ENCODE measurements at regions not wholly inside any gene's neighbourhood (a gene's known extent, or its start where the extent isn't known, plus 50 kb on each side); places are given as distances from the start of the nearest gene placed in this dataset.
"Not testable (repeated sequence)": the region's sequence is repeated elsewhere in the genome, so short reads cannot be mapped to it uniquely, and the experiment has no call there.

DNA sequence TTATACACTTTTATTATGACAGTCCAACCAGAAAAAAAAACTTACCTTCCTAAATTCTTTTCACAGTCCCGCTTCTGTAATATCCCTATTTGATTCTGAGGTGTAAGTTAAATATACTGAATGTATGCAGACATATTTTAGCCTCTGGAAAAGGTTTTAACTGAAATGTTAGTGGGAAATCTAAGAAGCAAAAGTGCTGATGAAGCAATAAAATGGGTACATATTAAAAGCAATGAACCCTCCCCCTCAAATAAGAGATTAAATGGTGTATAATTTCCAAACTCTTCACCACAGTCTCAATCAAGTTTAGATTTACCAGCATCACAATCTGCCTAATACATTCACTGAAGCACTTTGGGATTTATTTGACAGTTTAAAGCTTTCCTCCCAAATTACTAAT lies 688.3 kb upstream of the DIAPH2 start:
- DNase-seq = no peak

DNA sequence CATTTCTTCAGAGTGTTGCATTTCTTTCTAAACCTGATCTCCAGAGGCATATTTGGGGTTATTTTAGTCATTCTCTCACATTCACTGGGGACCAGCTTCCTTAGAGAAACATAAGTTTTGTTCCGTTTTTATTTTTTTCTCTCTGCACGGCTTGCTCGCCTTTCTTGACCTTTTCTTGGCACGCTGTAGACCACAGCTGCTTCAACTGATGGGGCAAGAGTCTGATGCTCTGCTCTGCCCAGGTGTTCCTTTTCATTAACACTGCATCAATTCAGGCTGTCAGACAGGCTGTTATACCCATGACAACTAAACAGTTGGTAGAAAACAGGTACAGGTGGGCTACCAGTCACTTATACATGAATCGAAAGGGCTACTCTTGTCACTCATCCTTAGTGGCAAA lies 682.2 kb upstream of the DIAPH2 start:
- no peak for DNase-seq

DNA sequence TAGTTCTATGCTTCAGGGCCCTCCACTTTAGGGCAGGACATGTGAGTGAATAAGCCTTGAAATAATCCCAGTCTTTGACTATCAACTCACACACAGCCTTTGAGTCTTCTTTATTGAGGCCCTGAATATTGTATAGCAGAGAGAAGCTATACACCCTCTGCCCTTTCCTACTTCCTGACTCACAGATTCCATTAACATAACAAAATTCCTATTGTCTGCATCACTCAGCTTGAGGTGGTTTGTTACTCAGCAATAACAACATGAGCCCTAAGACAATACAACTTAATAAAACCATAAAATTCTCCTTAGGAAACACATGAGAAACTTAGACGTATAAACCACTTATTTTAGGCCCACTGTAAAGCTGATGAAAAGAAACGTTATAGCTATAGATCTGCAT lies 680.3 kb upstream of the DIAPH2 start:
- DNase-seq = no peak

DNA sequence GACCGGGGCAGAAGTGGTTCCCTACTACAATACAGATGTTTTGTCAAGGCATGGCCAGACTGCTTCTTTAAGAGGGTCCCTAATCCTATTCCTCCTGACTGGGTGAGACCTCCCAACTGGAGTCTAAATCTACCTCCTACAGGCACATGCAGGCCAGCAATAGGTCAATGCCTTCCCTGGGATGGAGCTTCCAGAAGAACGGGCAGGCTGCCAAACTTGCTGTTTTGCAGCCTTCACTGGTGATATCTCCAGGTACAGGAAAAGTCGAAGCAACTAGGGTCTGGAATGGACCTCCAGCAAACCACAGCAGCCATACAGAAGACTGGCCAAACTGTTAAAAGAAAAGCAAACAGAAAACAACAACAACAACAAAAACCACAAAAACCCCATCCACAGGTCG lies 678.4 kb upstream of the DIAPH2 start:
- DNase-seq = no peak

DNA sequence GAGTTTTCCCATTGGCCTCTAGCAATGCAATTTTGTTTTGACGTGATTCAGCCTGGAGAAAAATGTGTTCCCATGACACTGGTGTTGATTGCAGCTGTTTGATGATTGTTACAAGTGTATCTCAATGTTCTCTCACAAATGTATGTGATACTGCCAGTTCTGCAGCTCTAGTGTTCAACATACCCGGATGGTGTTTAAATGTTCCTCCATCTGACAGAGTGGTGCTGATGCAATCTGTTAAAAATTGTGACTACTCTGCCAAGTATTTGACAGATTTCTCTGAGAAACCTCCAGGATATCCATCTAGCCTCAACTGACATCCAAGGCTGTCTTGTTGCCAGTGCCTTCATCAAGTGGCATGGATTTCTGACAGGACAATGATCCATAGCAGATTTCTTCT lies 657.2 kb upstream of the DIAPH2 start:
- DNase-seq = no peak

DNA sequence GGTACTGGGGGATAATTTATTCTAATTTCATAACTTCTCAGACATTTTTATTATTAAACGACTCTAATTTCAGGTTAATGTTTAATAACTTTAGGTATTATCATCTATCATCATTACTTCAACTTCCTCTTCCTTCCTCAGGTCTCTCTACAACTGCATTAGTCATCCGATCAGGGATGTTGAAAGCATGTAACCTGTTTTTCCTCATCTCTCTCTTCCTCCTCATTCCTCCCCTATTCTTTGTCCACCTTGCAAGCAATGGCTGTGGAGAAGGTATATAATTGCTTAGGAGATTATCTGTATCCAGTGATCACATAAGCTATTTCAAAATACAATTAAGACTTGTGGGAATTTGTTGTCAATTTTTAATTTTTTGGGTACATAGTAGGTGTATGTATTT lies 632.6 kb upstream of the DIAPH2 start:
- no peak for DNase-seq

DNA sequence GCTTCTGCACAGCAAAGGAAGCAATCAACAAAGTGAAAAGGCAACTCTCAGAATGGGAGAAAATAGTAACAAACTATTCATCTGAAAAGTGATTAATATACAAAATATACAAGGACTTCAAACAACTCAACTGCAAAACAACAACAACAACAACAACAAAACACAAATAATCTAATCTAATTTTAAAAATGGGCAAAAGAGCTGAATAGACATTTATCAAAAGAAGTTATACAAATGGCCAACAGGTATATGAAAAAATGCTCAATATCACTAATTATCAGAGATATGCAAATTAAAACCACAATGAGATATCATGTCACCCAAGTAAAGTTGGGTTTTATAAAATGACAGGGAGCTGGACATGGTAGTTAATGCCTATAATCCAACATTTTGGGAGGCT lies 602.8 kb upstream of the DIAPH2 start:
- no peak for DNase-seq

DNA sequence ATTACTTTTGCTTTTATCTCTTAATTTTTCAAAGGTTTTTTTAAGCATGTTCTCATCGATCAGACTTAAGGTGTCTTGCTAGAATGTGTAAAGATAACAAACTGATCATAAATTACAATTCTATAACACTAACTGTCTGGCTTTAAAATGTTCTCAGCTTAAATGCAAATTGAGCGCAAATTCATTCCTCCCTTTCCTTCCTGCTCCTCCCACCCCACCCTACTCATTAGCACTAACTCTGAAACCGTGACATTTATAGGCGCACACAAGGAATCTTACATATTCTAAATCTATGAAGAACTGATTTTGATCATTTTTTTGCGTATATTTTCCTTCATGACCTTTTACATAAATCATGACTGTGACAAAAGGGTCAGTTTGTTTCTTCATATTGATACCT lies 590.0 kb upstream of the DIAPH2 start:
- DNase-seq = no peak

DNA sequence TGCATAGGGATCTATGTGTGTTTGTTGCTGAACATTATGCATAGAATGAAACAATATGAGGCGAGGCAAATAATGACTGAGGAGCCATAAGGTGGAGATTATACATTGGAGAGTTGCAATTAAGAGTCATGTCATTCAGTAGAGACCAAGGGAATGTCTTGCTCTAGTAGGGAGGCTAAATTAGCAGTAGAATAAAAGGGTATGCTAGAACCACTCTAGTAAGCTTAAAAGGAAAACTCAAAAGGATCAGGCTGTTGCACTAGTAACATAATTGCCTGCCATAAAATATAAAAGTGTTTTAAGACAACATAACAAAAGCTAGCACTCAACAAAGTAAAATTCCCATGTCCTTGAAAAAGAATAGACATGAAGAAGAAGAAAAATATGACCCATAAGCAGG lies 586.2 kb upstream of the DIAPH2 start:
- DNase-seq = no peak

DNA sequence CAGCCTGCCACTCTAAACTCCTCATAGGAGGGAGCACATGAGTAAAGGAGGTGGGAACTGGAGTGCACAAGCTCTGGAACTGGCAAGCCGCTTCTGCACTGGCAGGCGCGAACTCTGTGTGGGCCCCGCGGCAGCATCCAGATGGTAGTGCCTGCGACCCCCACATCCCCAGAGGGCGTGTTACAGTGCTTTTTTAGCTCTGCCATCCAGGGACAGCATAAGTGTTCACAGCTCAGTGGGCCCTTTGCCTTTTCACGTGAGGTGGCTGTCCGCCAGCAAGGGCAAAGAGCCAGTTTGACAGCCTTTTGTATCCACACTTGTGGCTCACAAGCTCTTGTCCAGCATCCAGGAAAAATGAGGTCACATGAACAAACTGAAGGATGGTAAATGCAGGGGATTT lies 581.6 kb upstream of the DIAPH2 start:
- no peak for DNase-seq

DNA sequence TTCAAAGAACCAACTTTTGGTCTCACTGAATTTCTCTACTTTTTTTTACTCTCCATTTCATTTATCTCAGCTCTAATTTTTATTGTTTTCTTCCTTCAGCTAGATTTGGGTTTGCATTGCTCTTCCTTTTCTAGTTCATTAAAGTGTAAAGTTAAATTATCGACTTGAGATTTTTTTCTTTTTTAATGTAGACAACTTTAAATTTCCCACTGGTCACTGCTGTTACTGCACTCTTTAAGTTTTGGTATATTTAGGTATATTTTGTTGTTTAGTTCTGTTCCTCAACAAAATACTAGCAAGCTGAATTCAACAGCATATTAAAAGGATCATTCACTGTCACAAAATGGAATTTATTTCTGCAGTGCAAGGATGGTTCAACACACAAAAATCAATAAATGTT lies 572.0 kb upstream of the DIAPH2 start:
- DNase-seq = no peak

DNA sequence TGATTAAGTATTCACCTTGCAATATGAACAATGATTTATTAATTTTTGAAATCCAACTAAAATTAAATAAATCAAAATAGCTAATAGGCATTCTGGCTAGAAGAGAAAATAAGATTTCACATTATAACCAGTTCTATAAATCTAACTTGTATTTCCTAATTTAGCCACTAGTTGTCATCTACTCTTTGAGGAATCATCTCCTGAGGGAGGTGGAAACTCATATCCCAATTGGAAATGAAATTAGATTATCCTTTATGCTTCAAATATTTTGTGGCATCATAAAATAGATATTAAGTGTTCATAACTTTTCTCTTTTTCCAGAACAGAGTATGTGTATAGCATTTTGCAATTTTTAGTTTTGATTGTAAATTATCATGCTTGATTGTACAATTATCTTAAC lies 558.5 kb upstream of the DIAPH2 start:
- no peak for DNase-seq

DNA sequence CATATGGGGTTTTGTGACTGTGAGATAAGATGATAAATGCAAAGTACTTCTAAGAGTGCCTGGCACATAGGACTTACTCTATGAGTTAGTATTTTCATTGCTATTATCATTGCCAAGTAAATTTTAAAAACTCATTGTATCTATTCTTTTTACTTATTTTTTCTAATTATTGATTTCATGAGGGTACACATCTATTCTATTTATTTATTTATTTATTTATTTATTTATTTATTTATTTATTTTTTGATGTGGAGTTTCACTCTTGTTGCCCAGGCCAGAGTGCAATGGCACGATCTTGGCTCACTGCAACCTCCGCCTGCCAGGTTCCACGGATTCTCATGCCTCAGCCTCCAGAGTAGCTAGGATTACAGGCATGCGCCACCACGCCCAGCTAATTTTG lies 556.6 kb upstream of the DIAPH2 start:
- not testable (repeated sequence) for DNase-seq

DNA sequence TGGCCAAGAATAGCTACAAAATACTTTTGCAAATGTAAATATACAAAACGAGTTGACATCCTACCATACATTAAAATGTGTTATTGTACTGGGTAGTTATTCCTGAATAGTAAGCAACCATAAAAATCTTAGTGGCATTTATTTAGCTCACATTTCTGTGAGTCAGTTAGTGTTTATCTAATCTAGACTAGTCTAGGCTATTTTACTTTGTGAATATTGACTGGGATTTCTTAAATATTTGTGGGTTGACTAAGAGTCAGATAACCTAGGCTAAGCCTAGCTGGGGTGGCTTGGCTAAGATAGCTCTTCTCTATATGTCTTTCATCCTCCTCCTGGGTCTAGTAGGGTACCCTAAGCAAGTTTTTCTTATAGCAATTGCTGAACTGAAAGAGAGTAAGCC lies 543.8 kb upstream of the DIAPH2 start:
- no peak for DNase-seq

DNA sequence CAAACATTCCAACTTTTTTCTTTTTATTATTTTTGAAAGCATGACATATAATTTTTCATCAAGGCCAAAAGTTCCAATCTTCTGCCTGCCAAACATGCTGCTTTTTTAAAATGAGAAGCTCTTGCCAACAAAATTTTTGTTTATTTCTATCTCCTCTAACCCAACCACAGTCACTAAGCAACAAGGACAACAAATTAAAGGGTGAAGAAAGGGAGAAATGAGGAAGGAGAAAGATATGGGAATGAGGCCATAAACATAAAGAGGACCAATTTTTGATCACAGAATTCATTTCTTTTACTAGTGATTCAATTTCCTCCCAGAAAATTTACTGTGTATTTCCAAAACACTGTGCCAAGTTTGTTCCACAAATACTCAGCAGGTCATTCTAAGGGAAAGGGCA lies 537.0 kb upstream of the DIAPH2 start:
- no peak for DNase-seq

DNA sequence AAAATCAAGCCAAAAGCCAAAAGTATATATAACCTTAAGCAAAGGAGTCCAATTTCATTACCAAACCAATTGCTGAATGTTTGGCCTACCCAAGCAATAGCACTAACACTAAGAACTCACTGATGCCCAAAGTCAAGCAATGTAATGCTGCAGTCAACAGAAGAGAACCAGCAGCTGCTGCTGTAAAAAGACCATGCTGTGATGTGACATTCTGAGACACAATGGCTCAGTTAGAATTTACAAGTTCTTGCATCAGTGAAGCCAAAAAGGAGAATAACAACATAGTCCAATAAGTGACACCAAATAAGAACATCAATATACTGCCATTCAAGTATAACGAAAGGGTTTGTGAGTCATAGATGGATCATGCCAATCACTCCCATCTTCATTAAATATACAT lies 514.0 kb upstream of the DIAPH2 start:
- DNase-seq = no peak

DNA sequence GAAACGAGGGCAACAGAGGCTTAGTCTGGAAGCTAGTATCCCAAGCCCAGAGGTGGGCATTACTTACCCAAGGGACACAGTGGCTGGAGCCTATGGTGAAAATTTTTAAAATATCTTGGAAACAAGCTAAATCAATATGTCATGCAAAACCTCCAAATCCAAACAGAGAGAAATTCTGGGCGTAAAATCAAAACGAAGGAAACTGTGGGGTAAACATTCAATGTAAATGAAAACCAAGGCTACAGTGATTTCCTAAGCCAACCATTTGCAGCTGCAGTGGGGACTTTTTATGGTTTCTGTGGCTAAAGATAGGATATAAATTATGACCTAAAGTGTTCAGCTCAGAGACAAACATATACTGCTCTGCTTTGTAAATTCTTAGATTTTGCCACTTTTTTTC lies 507.7 kb upstream of the DIAPH2 start:
- DNase-seq = no peak

DNA sequence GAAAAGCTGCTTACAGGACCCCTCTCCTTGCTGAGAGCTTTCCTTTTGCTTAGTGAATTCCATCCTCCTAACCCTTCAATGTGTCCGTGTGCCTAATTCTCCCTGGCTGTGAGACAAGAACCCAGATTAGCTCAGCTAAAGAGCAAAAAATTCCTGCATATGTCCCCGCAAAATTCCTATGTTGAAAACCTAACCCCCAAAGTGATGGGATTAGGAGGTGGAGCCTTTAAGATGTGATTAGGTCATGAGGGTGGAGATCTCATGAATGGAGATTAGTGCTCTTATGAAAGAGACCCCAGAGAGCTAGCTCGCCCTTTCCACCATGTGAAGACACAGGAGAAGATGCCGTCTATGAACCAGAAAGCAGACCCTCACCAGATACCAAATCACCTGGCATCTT lies 503.0 kb upstream of the DIAPH2 start:
- DNase-seq = no peak

DNA sequence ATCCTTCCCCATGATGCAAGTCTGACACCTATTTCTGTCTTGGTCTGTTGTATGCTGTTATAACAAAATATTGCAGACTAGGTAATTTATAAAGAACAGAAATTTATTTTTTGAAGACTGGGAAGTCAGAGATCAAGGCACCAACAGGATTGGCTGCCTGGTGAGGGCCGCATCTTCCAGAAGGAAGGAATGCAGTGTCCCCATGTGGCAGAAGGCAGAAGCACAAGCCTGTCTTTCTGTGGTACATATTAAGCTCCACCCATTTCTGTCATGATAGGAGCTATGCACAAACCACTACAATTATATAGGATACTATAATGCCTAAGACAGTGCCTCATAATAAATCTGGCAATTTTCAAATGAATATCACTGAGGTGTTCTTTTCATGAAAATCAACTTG lies 502.3 kb upstream of the DIAPH2 start:
- no peak for DNase-seq

DNA sequence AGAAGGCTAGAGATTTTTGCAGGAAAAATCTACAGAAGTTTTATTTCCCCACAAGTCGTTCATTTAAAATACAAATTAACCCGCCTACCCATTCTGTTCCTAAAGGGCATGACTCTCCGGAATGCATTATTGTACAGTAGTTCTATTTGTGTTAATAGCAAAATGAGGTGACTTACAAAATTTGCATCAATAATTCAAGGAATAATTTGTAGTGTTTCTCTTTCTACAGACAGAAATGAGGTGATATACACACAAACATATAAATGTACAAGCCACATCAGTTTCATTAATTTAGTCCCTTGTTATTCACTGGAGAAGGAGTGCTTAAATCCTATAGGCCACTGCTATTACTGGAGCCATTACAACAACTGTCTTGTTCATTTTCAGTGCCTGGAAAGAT lies 501.3 kb upstream of the DIAPH2 start:
- no peak for DNase-seq

DNA sequence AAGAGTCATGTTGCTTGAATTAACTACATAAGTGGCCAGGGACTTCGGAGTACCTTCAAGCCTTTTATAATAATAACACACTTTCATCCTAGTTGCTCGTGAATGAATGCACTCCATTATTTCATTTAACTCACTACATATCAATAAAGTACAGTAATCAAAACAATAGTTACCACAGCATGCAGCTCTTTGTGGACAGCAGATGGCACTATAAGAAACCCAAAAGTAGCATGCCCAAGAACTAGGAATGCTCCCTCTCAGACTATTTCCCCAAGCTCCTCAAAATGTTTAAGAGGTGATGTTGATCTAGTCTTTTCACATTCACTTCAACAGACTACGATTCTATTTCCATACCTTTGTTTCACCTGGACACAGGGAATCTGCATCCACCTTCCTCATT lies 500.8 kb upstream of the DIAPH2 start:
- DNase-seq = no peak

DNA sequence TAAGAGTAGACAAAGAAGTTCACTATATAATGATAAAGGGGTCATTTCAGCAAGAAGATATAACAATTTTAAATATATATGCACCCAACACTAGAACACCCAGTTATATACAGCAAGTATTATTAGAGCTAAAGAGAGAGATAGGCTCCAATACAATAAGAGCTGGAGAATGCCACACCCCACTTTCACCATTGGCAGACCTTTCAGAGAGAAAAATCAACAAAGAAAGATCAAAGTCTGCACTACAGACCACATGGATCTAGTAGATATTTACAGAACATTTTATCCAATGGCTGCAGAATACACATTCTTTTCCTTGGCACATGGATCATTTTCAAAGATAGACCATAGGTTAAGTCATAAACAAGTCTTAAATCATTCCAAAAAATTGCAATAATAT lies 479.7 kb upstream of the DIAPH2 start:
- DNase-seq = no peak

DNA sequence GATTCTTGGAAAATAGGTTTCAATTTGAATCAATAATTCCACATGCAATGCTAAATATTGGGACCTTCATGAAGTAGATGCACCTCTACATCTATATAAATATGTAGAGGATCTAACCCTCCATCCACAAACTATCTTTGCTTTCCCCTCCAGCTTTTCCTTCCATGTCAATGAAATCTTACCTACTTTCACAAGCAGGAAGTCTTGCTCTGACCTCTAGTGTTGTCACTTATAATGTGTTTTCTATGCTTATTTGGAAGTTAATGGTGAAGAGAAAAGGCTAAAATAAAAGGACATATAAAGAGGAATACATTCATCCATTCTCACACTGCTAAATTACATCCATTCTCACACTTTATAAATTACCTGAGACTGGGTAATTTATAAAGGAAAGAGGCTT lies 472.7 kb upstream of the DIAPH2 start:
- DNase-seq = no peak

DNA sequence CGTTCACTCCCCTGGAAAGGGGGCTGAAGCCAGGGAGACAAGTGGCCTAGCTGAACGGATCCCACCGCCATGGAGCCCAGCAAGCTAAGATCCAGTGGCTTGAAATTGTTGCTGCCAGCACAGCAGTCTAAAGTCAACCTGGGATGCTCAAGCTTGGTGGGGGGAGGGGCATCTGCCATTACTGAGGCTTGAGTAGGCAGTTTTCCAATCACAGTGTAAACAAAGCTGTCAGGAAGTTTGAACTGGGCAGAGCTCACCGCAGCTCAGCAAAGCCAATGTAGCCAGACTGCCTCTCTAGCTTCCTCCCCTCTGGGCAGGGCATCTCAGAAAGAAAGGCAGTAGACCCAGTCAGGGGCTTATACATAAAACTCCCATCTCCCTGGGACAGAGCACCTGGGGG lies 470.0 kb upstream of the DIAPH2 start:
- not testable (repeated sequence) for DNase-seq

DNA sequence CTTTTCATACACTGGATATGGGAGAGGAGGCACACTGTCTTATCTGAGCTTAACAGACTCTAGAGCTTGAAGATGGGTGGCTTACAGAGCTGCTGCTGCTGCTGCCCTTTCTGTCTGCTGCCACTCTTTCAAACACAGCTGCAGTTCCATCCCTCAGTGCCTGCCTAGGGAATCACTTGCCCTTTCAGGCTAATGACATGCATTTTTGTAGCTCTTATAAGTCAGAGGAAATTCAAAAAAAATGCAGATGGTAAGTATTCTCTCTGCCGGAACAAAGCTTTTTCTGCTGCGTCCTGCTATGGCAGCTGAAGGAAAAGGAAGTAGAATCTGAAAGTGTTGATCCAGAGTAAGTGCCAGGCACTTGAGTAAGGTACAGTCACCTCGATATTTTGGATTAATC lies 460.4 kb upstream of the DIAPH2 start:
- no peak for DNase-seq

DNA sequence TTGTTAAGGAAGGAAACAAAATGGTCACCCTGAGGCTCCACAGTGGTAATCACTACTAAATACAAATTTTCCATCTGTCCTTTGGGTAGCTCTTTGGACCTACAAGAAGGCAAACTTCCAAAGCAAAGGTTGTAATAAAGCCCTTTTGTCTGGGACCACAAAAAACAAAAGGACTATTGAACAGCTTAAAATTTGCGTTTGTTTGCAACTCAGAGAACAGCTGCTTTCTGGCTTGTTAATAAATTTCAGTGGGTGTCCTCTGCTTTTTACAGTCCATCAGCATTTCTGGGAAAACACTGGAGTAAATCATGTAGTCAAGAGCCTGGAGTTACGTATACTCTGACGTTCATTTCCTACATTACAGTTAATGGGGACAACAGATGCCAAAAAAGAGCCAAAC lies 439.7 kb upstream of the DIAPH2 start:
- DNase-seq = peak; percentile 8

DNA sequence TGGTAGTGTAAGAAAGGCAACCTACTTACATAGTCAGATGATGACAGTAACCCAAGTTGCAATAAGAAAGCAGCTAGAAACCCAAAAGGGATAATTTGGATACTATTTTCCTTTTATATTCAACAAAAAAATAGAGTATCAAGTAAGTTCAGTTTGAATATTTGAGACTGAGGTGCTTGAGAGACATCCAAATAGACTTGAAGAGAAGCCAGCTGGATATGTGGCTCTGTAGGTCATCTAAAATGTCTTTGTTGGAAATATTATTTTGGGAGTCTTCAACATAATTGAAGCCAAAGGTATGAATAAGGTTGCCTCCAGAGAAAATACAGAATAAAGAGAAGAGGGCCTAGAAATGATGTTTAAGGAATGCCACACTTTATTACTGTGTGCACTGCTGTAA lies 438.2 kb upstream of the DIAPH2 start:
- no peak for DNase-seq
